GM10266 (cell line): ENCODE measurements at regions not wholly inside any gene's neighbourhood (a gene's known extent, or its start where the extent isn't known, plus 50 kb on each side); places are given as distances from the start of the nearest gene placed in this dataset.

ENCODE experiments used
- DNase-seq: peaks from one replicate; pipeline ENCODE4 v3.0.0; 2012; ENCODE audit errors: extremely low spot score
- CTCF ChIP-seq: IDR thresholded peaks from 2 replicates; pipeline ENCODE4 v1.5.1; 2012; ENCODE audit warnings: mild to moderate bottlenecking, low read depth; ENCODE audit not compliant: control insufficient read depth, insufficient read depth; ENCODE audit errors: missing control alignments

- no peak for TF ChIP-seq CTCF
- DNase-seq = no peak
Observed at GRCh38 chr13:26983543-26984320, 187.9 kb downstream of the USP12 start.

- DNase-seq = no peak
- no peak for TF ChIP-seq CTCF
Observed at GRCh38 chr13:26980099-26981031, 191.2 kb downstream of the USP12 start.

GRCh38 chr13:26979334-26979733 is 192.3 kb downstream of the USP12 start:
- DNase-seq = no peak
- no peak for TF ChIP-seq CTCF

GRCh38 chr13:26978081-26978860 is 193.3 kb downstream of the USP12 start:
- no peak for TF ChIP-seq CTCF
- DNase-seq = no peak

- TF ChIP-seq CTCF = no peak
- no peak for DNase-seq
Observed at GRCh38 chr13:26977541-26977940, 194.1 kb downstream of the USP12 start.

GRCh38 chr13:26976313-26976712 is 195.3 kb downstream of the USP12 start:
- no peak for DNase-seq
- no peak for TF ChIP-seq CTCF
